HG03139 (cell line): ENCODE measurements at regions not wholly inside any gene's neighbourhood (a gene's known extent, or its start where the extent isn't known, plus 50 kb on each side); places are given as distances from the start of the nearest gene placed in this dataset.

Source experiments
- ATAC-seq: cut with Tn5 transposase; IDR thresholded peaks from one replicate; pipeline ENCODE4 v1.9.1; 2021; ENCODE audit not compliant: unreplicated experiment

DNA sequence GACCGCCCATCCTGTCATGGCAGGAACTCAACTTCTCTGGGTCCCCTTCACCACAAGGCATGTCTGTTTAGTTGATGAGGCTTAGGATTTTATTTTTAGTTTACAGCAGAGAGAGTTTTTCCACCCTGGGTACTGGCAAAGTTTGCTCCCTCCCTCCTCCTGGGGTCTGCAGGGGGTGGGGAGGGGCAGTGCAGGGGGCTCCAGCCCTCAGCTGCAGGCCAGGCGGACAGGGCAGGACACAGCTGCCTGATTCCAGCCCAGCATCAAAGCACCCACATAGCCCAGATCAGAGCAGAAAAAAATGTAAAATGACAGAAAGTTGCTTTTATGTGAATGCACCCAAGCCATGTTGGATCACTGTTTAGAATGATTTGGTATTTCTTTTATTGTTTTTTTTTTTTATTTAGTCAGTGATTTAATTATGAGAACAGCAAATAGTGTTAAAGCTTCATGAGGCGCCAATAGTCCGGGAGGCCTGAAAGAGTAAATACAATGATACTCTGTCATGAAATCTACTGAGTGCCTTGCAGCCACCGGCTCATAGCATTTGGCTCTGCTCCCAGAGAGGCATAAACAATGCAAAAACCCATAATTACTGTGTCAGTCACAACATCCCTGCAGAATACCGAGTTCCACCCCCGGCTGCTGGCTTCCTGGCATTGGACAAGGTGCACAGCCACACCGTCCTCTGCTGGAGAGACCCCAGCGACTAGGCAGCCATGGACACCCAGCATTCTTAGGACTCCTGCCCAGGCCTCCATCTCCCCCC is 923.5 kb downstream of the UQCRFS1 start:
- ATAC-seq, result no peak

GRCh38 chr19:28288572-28289264 is 924.2 kb downstream of the UQCRFS1 start:
- ATAC-seq, result no peak

- ATAC-seq, result no peak
Observed at GRCh38 chr19:28285917-28286316, 927.0 kb downstream of the UQCRFS1 start.

- ATAC-seq, result no peak
Observed at GRCh38 chr19:28285078-28285477, 927.9 kb downstream of the UQCRFS1 start.

GRCh38 chr19:28284389-28284788 is 928.6 kb downstream of the UQCRFS1 start:
- no peak for ATAC-seq

DNA sequence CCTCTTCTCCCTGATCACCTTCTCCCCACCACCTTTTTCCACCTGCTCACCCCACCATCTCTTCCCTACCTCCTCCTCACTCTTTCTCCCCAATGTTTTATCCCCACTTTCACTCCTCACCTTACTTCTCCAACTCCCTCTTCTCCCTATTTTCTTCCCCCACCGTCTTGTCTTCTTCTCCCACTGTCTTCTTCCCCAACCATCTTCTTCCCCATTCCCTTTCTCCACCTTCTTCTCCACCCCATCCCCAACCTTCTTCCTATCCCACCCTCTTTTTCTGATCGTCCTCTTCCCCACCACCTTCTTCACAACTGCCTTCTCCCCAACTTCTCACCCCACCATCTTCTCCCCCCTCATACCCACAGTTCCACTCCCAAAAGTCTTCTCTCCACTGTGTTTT is 929.4 kb downstream of the UQCRFS1 start:
- no peak for ATAC-seq

DNA sequence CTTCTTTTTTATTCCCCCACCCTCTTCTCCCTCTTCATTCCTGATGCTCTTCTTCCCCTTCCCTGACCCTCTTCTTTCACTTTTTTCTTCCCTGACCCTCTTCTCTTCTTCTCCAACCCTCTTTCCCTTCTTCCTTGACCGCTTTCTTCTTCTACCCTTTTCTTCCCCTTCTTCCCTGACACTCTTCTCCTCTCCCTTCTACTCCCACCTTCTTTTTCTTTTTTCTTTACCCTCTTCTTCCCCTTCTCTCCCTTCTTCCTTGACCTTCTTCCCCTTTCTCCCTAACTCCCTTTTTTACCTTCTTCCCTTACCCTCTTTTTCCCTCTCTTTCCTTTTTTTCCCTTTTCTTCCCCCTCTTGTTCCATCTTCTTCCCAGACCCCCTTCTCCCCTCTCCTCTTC is 931.3 kb downstream of the UQCRFS1 start:
- no peak for ATAC-seq

DNA sequence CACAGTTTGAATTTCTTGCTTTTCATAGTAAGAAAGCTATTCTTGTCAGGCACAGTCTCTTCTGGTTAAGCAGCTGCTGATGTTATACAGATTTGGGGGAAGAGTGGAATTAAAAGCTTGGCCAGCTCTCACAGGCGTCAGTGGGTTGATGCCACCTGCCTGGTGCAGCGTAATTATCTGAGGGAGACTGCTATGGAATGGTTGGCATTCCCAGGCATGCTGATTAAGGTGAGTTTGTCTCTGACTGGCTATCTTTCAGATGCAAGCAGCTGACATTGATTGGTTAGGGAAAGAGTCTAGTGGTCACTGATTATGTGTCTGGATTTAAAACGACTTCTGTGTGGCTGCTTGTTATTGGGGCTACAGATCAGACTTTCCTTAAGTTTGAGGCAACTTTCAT is 948.4 kb downstream of the UQCRFS1 start:
- no peak for ATAC-seq

GRCh38 chr19:28258829-28259228 is 954.1 kb downstream of the UQCRFS1 start:
- no peak for ATAC-seq

GRCh38 chr19:28257396-28257795 is 955.6 kb downstream of the UQCRFS1 start:
- no peak for ATAC-seq

GRCh38 chr19:28247243-28247642 is 965.7 kb downstream of the UQCRFS1 start:
- ATAC-seq, result no peak

DNA sequence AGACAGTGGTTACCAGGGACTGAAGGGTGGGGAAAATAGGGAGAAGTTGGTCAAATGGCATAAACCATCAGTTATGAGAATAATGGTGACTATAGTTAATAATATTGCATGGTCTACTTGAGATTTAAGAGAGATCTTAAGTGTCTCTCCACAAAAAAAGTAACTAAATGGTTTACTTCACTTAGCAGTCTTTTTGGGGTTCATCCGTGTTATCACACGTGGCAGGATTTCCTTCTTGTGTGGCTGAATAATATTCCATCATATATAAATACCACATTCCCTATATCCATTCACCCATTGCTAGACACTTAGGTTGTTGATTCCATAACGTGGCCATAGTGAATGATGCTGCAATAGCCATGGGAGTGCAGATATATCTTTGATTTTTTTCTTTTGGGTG is 967.0 kb downstream of the UQCRFS1 start:
- no peak for ATAC-seq

GRCh38 chr19:28244966-28245365 is 968.0 kb downstream of the UQCRFS1 start:
- no peak for ATAC-seq

GRCh38 chr19:28242317-28242927 is 970.5 kb downstream of the UQCRFS1 start:
- no peak for ATAC-seq

- no peak for ATAC-seq
Observed at GRCh38 chr19:28239270-28239669, 973.7 kb downstream of the UQCRFS1 start.

- ATAC-seq, result no peak
Observed at GRCh38 chr19:28238270-28238820, 974.6 kb downstream of the UQCRFS1 start.

- ATAC-seq, result no peak
Observed at GRCh38 chr19:28235606-28236125, 977.3 kb downstream of the UQCRFS1 start.

DNA sequence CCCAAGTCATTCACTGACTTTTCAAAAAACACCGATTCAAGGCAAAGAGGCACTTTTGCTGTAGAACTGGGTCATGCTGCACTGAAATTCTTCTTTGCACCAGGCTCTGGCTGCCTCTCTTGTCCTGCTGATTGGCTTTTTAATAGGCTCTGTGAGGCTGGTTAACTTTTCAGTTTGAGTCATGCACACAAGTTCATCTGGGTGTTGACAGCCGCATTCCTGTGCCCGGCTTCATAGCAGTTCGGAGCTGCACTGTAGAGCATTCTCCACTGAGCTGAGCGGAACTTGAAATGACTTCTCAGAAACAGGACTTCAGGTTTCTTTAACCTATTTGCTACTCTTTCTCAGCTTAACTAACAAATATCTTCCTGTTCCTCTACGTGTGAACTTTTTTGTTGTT is 978.3 kb downstream of the UQCRFS1 start:
- no peak for ATAC-seq

- ATAC-seq, result no peak
Observed at GRCh38 chr19:28228854-28229253, 984.1 kb downstream of the UQCRFS1 start.

DNA sequence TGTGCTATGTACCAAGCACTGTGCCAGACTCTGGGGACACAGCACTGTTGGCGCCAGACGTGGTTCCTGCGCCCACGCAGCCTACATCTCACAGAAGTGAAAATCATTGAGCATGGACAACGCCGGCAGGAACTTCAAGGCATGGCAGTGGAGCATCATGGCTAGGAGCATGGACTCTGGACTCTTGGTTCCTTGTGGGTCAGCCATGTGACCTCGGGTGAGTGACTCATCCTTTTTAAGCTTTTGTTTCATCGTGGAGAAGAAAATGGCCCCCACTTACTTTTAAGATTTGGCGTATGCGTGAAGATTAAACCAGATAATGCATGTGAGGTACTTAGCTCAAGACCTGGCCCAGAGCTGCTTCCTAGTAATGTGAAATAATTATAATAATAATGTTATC is 988.5 kb downstream of the UQCRFS1 start:
- ATAC-seq, result no peak

DNA sequence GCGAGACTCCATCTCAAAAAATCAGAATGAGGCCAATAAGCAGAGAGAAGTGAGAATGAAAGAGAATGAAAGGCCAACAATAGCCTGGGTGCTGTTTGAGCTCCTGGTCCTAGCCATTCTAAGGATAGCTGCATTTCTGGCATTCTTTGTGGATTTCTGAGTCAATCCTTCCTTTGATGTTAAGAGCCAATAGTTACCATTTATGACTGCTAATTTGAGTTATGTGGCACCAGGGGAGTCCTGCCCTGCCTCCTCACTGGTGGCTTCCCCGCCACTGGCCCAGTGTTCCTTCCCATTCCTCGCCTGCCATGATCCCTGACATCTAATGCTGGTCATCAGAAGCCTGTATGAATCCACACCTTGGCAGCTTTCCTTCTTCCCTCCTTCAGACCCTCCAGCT is 991.2 kb downstream of the UQCRFS1 start:
- ATAC-seq, result no peak

DNA sequence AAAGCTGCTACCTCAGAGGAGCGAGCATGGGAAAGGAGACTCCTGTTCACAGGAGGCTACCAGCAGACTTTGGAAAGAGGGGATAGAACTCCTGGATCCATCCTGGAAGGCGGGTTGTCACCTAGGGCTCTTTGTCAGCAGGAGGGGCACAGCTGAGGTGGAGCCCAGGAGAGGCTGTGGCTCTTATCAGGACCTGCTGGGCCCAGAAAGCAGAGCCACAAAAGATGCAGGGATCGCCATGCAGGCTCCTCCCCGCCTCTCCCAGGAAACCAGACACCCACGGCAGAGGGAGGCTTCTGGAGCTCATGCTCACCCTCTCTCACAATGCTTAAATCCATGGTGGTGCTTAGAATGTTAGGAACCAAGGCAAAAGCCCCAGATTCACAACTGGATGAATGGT is 994.2 kb downstream of the UQCRFS1 start:
- ATAC-seq, result no peak
